Omental fat pad (tissue), 3 donors: ENCODE measurements at regions not wholly inside any gene's neighbourhood (a gene's known extent, or its start where the extent isn't known, plus 50 kb on each side); places are given as distances from the start of the nearest gene placed in this dataset.

Source experiments
- ATAC-seq: fragments of 150-250 bp; one replicate; pipeline ENCODE4 v1.9.1; 2016; ENCODE audit warnings: mild to moderate bottlenecking, moderate library complexity; ENCODE audit not compliant: low FRiP score
- DNase-seq: peaks from one replicate; pipeline ENCODE4 v3.0.0-alpha.2; 2019; ENCODE audit warnings: low spot score
- TF ChIP-seq, protein P1 (sequence below), 3 donors: fragments of 450-650 bp; IDR thresholded peaks; one replicate each; pipeline ENCODE4 v1.5.1; 2016 to 2017; ENCODE audit warnings: antibody characterized with exemption in 3 of 3, mild to moderate bottlenecking in 3 of 3, moderate library complexity in 2 of 3

DNA sequence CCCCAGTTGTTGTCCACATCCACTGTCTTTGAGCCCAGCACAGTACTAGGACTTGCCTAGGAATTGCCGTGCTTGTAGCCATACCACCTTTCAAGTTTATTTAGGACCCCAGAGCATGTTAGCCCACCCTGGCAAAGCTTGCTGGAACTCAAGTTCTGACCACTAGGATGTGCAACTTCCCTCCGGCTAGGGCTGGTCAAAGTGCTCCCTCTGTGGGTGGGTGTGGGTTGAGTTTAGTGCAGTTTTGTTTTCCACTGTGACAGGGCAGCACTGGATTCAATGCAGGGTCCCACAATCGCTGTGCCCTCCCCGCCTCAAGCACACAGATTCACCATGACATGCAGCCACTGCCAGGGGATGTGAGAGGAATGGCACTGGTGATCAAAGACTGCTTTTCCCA, 96.0 kb downstream of the RASGEF1B start:
- DNase-seq (no peak), ATAC-seq (no peak)
- TF ChIP-seq, protein P1, sequence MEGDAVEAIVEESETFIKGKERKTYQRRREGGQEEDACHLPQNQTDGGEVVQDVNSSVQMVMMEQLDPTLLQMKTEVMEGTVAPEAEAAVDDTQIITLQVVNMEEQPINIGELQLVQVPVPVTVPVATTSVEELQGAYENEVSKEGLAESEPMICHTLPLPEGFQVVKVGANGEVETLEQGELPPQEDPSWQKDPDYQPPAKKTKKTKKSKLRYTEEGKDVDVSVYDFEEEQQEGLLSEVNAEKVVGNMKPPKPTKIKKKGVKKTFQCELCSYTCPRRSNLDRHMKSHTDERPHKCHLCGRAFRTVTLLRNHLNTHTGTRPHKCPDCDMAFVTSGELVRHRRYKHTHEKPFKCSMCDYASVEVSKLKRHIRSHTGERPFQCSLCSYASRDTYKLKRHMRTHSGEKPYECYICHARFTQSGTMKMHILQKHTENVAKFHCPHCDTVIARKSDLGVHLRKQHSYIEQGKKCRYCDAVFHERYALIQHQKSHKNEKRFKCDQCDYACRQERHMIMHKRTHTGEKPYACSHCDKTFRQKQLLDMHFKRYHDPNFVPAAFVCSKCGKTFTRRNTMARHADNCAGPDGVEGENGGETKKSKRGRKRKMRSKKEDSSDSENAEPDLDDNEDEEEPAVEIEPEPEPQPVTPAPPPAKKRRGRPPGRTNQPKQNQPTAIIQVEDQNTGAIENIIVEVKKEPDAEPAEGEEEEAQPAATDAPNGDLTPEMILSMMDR (IDR thresholded peaks at IDR 0.05), result no peak

DNA sequence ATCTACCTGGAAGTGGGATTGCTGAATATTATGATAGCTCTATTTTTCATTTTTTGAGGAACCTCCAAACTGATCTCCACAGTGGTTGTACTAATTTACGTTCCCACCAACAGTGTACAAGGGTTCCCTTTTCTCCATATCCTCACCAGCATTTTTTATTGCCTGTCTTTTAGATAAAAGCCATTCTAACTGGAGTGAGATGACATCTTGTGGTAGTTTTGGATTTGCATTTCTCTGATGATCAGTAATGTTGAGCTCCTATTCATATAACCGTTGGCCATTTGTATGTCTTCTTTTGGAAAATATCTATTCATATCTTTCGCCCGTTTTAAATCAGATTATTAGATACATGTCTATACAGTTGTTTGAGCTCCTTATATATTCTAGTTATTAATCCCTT, 101.8 kb downstream of the RASGEF1B start:
- DNase-seq (no peak), ATAC-seq (no peak)
- TF ChIP-seq, protein P1 (IDR thresholded peaks at IDR 0.05), result no peak

DNA sequence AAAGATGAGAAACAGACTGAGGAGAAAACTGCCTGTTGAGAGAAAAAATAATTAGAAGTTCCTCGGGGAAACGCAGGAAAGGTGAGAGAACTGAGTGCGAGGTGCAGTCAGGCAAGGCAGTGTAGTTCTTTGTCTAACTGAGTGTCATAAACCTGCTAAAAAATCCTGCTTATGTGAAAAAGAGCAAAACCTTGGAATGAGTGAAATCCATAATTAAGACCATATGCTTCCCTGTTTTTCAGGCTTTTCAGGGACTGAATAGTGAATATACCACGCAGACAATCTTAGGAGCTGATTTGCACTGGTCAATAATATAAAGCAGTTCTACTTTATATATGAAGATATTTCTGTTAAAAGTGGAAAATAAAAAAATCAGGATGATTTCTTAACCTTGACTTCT, 104.9 kb downstream of the RASGEF1B start:
- DNase-seq (no peak), ATAC-seq (no peak)
- TF ChIP-seq, protein P1 (IDR thresholded peaks at IDR 0.05), result no peak

- no peak for DNase-seq
- no peak for ATAC-seq
- TF ChIP-seq, protein P1 (IDR thresholded peaks at IDR 0.05), result no peak
These were observed 111.0 kb downstream of the RASGEF1B start for GRCh38 chr4:81360737-81361136.

GRCh38 chr4:81359207-81359606, 112.5 kb downstream of the RASGEF1B start:
- ATAC-seq (no peak), DNase-seq (no peak)
- TF ChIP-seq, protein P1 (IDR thresholded peaks at IDR 0.05), result no peak

DNA sequence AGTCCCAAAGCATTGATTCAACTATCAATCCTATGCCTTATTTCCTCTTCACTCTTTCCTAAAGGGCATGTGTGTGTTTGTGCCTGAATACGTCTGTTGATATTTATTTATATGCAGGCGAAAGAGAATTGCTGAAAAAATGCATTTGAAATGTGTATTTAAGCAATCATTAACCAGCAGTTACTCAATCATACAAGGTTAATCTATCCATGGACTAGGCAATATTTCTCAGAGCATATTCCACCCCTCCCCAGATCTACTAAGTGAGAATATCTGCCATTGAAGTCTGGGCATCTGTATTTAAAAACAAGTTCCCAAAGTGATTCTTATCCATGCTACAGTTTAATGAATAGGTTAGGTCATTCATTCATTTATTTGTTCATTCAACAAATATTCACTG, 113.6 kb downstream of the RASGEF1B start:
- TF ChIP-seq, protein P1 (IDR thresholded peaks at IDR 0.05), result no peak
- ATAC-seq, result no peak
- no peak for DNase-seq

- TF ChIP-seq, protein P1 (IDR thresholded peaks at IDR 0.05), result no peak
- DNase-seq (no peak), ATAC-seq (no peak)
These were observed 115.1 kb downstream of the RASGEF1B start for GRCh38 chr4:81356621-81357020.
